HG03460 (cell line): ENCODE measurements at regions not wholly inside any gene's neighbourhood (a gene's known extent, or its start where the extent isn't known, plus 50 kb on each side); places are given as distances from the start of the nearest gene placed in this dataset.

Source experiments
- ATAC-seq: cut with Tn5 transposase; IDR thresholded peaks from one replicate; pipeline ENCODE4 v1.9.1; 2021; ENCODE audit not compliant: unreplicated experiment

GRCh38 chr18:6644836-6645627, 84.5 kb upstream of the ARHGAP28 start:
- no peak for ATAC-seq

- ATAC-seq: no peak
These were observed 82.7 kb upstream of the ARHGAP28 start for GRCh38 chr18:6646801-6647200.

- ATAC-seq: no peak
These were observed 80.9 kb upstream of the ARHGAP28 start for GRCh38 chr18:6648581-6648980.

- ATAC-seq: no peak
These were observed 79.9 kb upstream of the ARHGAP28 start for GRCh38 chr18:6649421-6650126.

GRCh38 chr18:6650127-6650507, 79.4 kb upstream of the ARHGAP28 start:
- no peak for ATAC-seq

- ATAC-seq: no peak
These were observed 78.8 kb upstream of the ARHGAP28 start for GRCh38 chr18:6650747-6651146.

- no peak for ATAC-seq
These were observed 77.4 kb upstream of the ARHGAP28 start for GRCh38 chr18:6652098-6652497.

GRCh38 chr18:6653880-6654279, 75.6 kb upstream of the ARHGAP28 start:
- ATAC-seq: no peak

- ATAC-seq: no peak
These were observed 69.4 kb upstream of the ARHGAP28 start for GRCh38 chr18:6659963-6660725.

GRCh38 chr18:6661692-6662415, 67.7 kb upstream of the ARHGAP28 start:
- ATAC-seq: no peak

GRCh38 chr18:6666012-6666685, 63.4 kb upstream of the ARHGAP28 start:
- ATAC-seq: no peak

- ATAC-seq: no peak
These were observed 60.7 kb upstream of the ARHGAP28 start for GRCh38 chr18:6668836-6669235.

- ATAC-seq: no peak
These were observed 56.7 kb upstream of the ARHGAP28 start for GRCh38 chr18:6672821-6673308.

GRCh38 chr18:6677086-6677485, 52.4 kb upstream of the ARHGAP28 start:
- ATAC-seq: no peak

GRCh38 chr18:6679201-6679600, 50.3 kb upstream of the ARHGAP28 start:
- ATAC-seq: no peak
